HG03159 (cell line): ENCODE measurements at regions not wholly inside any gene's neighbourhood (a gene's known extent, or its start where the extent isn't known, plus 50 kb on each side); places are given as distances from the start of the nearest gene placed in this dataset.

Experiments used
- ATAC-seq: cut with Tn5 transposase; IDR thresholded peaks from one replicate; pipeline ENCODE4 v1.9.1; 2021; ENCODE audit warnings: mild to moderate bottlenecking, moderate library complexity; ENCODE audit not compliant: unreplicated experiment

DNA sequence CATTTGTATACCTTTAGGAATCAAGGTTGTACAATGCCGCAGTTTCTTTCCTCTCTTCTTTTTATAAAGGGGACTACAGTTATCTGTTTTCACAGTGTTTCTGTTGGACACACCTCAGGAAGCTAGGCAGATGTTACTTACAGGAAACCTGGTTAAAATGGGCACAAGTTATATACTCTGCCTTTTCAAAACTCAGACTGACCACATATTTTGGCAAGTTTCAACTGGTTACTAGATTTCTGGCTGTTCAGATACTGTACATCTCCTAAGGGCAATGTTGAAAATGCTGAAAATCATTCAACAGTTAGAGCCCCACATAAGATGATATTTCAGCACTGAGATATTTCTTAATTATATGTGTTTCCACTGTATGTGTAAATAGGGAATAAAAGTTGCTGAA is 92.5 kb upstream of the SLC35B3 start:
- ATAC-seq = no peak

DNA sequence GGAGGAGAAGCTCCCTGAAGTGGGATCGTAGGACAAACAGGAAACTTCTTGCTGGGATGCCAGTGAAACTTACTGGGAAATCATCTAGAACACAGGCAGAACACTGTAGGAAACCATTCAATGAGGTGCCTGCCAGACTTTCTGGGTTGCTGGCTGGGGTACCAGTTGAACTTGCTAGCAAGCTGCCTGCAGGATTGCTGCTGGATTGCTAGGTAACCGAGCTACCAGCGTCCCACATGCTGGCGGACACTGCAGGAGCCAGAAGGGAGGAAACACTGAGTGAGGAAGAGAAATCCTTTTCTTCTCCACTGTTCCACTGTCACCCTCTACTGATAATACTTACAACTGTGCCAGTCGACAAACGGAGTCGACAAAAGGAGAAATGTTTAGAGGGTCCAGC is 91.3 kb upstream of the SLC35B3 start:
- ATAC-seq = no peak

DNA sequence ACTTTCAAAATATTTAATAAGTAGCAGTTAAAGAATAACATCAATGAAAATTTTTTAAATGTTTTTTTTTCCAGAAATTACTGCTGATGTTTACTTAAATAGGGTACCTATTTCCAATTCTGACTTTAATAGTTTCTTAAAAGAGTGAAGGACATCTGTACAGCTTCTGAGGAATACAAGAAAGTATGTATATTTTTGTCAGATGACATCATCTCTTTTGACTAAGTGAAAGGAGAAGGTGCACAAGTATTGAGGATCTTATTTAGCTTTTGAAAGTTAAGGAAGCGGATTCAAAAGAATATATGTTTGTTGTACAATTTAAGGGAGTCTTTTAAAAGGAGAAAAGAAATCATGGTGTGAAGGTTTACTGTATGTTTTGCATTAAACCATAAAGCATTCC is 90.0 kb upstream of the SLC35B3 start:
- ATAC-seq = no peak

DNA sequence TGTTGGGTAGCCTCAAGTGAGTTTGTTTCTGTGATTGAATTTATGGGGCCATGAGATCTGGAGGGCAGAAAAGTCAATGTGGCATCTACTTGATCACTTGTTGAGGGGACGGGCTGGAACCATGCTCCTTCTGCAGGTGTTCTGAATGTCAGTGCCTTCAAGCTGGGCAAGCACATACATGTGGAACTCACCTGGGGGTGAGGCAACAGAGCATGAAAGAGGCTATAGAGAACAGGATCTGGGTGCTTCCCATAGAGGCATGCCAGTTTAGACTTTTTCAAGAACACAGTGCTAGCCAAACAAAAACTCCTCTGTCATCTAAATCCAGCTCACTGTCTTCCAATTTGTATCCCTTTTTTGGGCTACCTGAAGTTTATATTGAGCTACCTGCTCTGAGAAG is 77.8 kb upstream of the SLC35B3 start:
- no peak for ATAC-seq

DNA sequence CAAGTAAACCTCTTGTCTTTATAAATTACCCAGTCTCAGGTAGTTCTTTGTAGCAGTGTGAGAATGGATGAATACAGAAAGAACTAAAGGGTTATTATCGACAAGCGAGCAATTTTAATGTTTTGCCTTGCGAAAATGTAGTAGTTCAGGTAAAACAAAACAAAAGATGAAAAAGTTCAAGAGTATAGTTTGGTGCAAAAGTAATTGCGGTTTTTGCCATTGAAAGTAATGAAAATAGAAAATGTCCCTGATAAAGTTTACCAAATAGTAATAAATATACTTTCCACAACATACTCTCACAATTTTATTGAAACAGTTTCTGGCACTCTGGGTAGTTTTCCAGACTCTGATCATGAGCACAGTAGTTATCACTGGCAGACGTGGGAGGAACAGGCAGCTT is 71.9 kb upstream of the SLC35B3 start:
- no peak for ATAC-seq

DNA sequence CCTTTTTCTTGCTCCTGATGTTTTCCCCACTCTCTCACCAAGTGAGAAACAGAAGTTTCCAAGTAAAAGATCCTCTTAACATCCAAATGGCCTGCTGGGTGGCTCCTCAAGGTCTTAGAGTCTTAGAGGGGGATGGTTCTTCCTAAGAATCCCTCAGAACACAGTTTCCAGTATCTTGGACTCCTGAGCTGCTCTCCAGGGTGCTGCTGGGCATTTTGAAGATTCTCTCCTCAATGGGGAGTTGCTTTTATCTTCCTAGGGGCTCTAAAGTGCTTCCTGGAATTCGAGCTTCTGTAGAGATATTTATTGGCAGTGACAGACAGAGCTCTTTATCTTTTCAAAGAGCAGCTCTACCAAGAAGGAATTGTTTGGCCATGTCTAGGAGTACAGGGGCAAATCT is 70.8 kb upstream of the SLC35B3 start:
- ATAC-seq = no peak

DNA sequence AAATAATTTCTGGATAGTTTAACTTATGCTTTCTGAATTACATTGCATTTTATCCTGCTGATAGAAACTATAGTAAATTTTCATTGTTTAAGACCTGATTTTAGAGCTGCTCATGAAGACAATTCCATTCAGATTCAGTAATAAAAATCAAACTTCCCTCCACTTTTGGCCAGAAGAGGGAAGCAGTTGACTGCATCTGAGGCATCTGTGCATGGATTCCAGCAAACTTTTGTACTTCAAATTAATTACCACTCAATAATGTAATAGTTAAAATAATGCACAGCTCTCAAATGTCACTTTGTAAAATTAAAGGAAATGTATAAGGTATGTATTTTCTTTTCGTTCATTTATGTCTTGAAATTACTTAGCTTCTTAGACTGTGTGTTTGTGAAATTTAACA is 64.2 kb upstream of the SLC35B3 start:
- no peak for ATAC-seq

DNA sequence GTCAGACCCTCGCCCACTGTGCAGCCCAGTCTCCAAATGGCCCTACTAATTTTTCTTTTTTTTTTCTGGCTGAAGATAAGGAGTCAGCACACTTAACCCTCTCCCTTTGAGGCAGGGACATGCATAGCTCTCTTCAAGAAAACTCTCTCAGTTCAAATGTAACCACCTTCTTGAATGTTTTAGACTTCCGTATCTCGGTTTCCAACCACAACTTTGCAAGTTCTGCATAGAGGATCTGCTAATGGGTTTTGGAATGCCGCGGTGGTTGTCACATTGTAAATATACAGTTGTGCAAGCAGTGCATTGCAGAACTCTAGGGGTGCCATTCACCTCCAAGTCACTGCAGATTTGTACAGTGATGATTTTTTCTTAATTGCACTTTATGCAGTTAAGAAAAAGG is 59.4 kb upstream of the SLC35B3 start:
- no peak for ATAC-seq

DNA sequence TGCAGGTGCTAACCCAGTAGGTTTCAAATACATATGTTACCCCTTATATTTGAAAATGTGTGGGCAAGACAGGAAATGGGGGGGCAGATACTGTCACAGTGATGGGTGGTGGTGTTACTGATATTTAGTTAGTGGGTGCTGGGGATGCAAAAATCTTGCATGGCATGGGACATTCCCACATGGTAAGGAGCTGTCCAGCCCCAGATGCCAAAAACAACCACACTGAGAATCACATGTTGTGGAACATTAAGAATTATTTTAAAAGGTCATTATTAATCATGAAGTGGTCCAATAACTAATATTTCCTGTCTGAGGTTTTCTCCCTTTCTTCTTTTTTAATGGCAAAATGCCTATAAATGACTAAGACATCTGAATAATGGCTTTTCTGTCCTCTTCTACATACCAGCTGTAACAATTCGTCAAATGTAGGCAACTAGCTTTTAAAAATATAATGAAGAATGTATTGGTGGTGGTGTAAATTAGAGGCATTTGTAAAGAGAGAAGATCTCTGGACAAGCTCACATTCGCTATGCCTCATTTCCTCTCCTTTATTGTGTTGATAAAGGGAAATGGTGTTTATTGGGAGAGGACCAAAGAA is 57.3 kb upstream of the SLC35B3 start:
- no peak for ATAC-seq
